GM23338 (cell line): ENCODE measurements at regions not wholly inside any gene's neighbourhood (a gene's known extent, or its start where the extent isn't known, plus 50 kb on each side); places are given as distances from the start of the nearest gene placed in this dataset.

Source experiments
- ATAC-seq: fragments of 200-7000 bp; cut with Tn5 transposase; 3 replicates; pipeline ENCODE4 v1.9.1; 2020
- DNase-seq: peaks from one replicate; pipeline ENCODE4 v3.0.0-alpha.2; 2015; ENCODE audit warnings: low spot score
- H2AFZ ChIP-seq: fragments of 200-600 bp; sonication (generic); 2 replicates; pipeline ENCODE4 v1.8.0; 2016; ENCODE audit warnings: antibody characterized with exemption, mild to moderate bottlenecking, moderate library complexity
- H3F3A ChIP-seq: fragments of 200-600 bp; sonication (generic); replicated peaks from 2 replicates; pipeline ENCODE4 v1.8.0; 2017; ENCODE audit warnings: antibody characterized with exemption, mixed run types, low read depth
- H3K27ac ChIP-seq: fragments of 200-600 bp; sonication (generic); 2 replicates; pipeline ENCODE4 v1.6.1; 2016; ENCODE audit warnings: low read depth
- H3K27me3 ChIP-seq: fragments of 200-600 bp; sonication (generic); 2 replicates; pipeline ENCODE4 v1.8.0; 2016; ENCODE audit warnings: mild to moderate bottlenecking, mixed run types, moderate library complexity; ENCODE audit not compliant: insufficient read depth
- H3K36me3 ChIP-seq: fragments of 200-600 bp; sonication (generic); 2 replicates; pipeline ENCODE4 v1.8.0; 2016; ENCODE audit warnings: mild to moderate bottlenecking; ENCODE audit not compliant: insufficient read depth
- H3K4me1 ChIP-seq: fragments of 200-600 bp; sonication (generic); 2 replicates; pipeline ENCODE4 v1.8.0; 2016; ENCODE audit warnings: mild to moderate bottlenecking, moderate library complexity; ENCODE audit not compliant: insufficient read depth
- H3K4me2 ChIP-seq: fragments of 200-600 bp; sonication (generic); 2 replicates; pipeline ENCODE4 v1.7.1; 2017; ENCODE audit warnings: mixed run types
- H3K4me3 ChIP-seq: fragments of 200-600 bp; sonication (generic); 2 replicates; pipeline ENCODE4 v1.6.1; 2016; ENCODE audit warnings: mixed run types
- H3K79me2 ChIP-seq: fragments of 200-600 bp; sonication (generic); replicated peaks from 2 replicates; pipeline ENCODE4 v1.8.0; 2017; ENCODE audit warnings: mild to moderate bottlenecking; ENCODE audit not compliant: insufficient read depth
- H3K9me2 ChIP-seq: fragments of 200-600 bp; sonication (generic); 2 replicates; pipeline ENCODE4 v1.8.0; 2017; ENCODE audit not compliant: insufficient read depth
- H4K20me1 ChIP-seq: fragments of 200-600 bp; sonication (generic); replicated peaks from 2 replicates; pipeline ENCODE4 v1.8.0; 2017; ENCODE audit warnings: mild to moderate bottlenecking; ENCODE audit not compliant: insufficient read depth
- H3K27ac Mint-ChIP-seq: 2 replicates; pipeline ENCODE4 v1.8.0; 2020; ENCODE audit warnings: inconsistent platforms, mild to moderate bottlenecking, moderate library complexity, mixed read lengths
- H3K27me3 Mint-ChIP-seq: 3 replicates; pipeline ENCODE4 v1.8.0; 2022; ENCODE audit warnings: low read depth, mild to moderate bottlenecking, moderate library complexity, mixed read lengths, inconsistent platforms; ENCODE audit not compliant: insufficient read depth, poor library complexity
- H3K36me3 Mint-ChIP-seq: 3 replicates; pipeline ENCODE4 v1.8.0; 2021; ENCODE audit warnings: low read depth, mild to moderate bottlenecking, inconsistent platforms, moderate library complexity, mixed read lengths
- H3K4me1 Mint-ChIP-seq: 3 replicates; pipeline ENCODE4 v1.8.0; 2020; ENCODE audit warnings: mild to moderate bottlenecking, inconsistent platforms, mixed read lengths
- H3K4me3 Mint-ChIP-seq: 3 replicates; pipeline ENCODE4 v1.8.0; 2021; ENCODE audit warnings: moderate library complexity, mild to moderate bottlenecking, inconsistent platforms, mixed read lengths
- H3K9me3 Mint-ChIP-seq: 3 replicates; pipeline ENCODE4 v1.8.0; 2020; ENCODE audit warnings: moderate library complexity, mild to moderate bottlenecking, inconsistent platforms, mixed read lengths
- CREB1 ChIP-seq: fragments of 250-450 bp; sonication (Bioruptor Pico); IDR thresholded peaks from 2 replicates; pipeline ENCODE4 v1.5.0; 2020; ENCODE audit warnings: low read depth, mild to moderate bottlenecking, moderate library complexity
- EZH2 ChIP-seq: fragments of 200-600 bp; sonication (generic); IDR thresholded peaks from one replicate; pipeline ENCODE4 v1.8.0; 2017; ENCODE audit warnings: antibody characterized with exemption, mild to moderate bottlenecking, low read depth; ENCODE audit not compliant: unreplicated experiment
- JUNB ChIP-seq: IDR thresholded peaks from one replicate; pipeline ENCODE4 v1.6.1; 2016; ENCODE audit warnings: antibody characterized with exemption; ENCODE audit not compliant: unreplicated experiment
- NANOG ChIP-seq: IDR thresholded peaks from 2 replicates; pipeline ENCODE4 v1.6.1; 2016; ENCODE audit warnings: antibody characterized with exemption, borderline replicate concordance
- POLR2AphosphoS5 ChIP-seq: IDR thresholded peaks from 2 replicates; pipeline ENCODE4 v1.6.1; 2016; ENCODE audit warnings: antibody characterized with exemption, low read depth
- STAT1 ChIP-seq: IDR thresholded peaks from one replicate; pipeline ENCODE4 v1.6.1; 2016; ENCODE audit warnings: antibody characterized with exemption; ENCODE audit not compliant: unreplicated experiment
- ZNF114 ChIP-seq: fragments of 250-450 bp; sonication (Bioruptor Pico); IDR thresholded peaks from 2 replicates; pipeline ENCODE4 v1.5.0; 2020; ENCODE audit warnings: mild to moderate bottlenecking, moderate library complexity
- ZNF331 ChIP-seq: fragments of 250-450 bp; sonication (Bioruptor Pico); IDR thresholded peaks from 2 replicates; pipeline ENCODE4 v1.5.0; 2020; ENCODE audit warnings: low read depth, mild to moderate bottlenecking, moderate library complexity
- TF ChIP-seq, protein P1 (sequence below), 2 experiments: fragments of 200-600 bp in 1 of 2; sonication (generic) in 1 of 2; conservative IDR thresholded peaks; 2 replicates each; pipeline versions ENCODE4 v1.5.1 to v1.6.1; 2016 to 2017; ENCODE audit warnings: antibody characterized with exemption in 2 of 2, low read depth in 2 of 2, mild to moderate bottlenecking in 2 of 2, moderate library complexity in 1 of 2
- TF ChIP-seq, protein P2 (sequence below): IDR thresholded peaks from one replicate; pipeline ENCODE4 v1.6.1; 2018; ENCODE audit warnings: antibody characterized with exemption; ENCODE audit not compliant: unreplicated experiment
- TF ChIP-seq, protein P3 (sequence below): IDR thresholded peaks from 2 replicates; pipeline ENCODE4 v1.6.1; 2016; ENCODE audit warnings: antibody characterized with exemption

DNA sequence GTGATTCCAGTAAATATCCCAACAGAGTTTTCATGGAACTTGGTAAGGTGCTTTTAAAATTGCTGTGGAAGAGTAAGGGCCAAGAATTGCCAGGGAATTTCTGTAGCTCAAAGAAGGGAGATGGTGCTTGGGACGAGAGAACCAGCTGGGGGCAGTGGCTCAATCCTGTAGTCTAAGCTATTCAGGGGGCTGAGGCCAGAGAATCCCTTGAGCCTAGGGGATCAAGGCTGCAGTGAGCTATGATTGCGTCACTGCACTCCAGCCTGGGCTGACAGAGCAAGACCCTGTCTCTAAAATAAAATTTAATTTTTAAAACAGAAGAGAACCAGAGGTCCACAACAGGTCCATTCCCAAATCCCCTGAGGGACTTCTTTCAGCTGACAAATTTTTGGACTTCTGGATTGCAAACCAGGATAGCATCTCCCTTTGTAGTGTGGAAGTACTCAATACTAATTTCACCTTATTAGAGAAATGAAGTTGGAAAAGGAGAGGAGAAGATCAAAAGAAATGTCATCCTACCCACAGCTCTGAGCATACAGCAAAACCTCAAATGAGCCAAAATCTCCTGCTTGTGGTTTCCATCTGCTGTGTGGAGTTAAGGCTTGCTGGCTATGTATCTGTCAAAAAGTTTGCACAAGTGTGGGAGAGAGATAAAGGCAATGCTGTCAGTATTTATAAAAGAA is 59.2 kb upstream of the CLPB start:
- no peaks in the 10 kb centered on the region for H4K20me1 ChIP-seq
- no peak overlapping the region for H3K27ac ChIP-seq
- Mint-ChIP-seq H3K4me3 (no peak overlapping the region), H3K27ac (no peak overlapping the region), H3K27me3 (peaks cover 8% of the 10 kb centered on the region), H3K36me3 (no peaks in the 10 kb centered on the region), H3K9me3 (no peaks in the 10 kb centered on the region), H3K4me1 (no peaks in the 10 kb centered on the region)
- peak; percentile 34 for DNase-seq
- no peaks in the 10 kb centered on the region for H3F3A ChIP-seq
- no peaks in the 10 kb centered on the region for H3K36me3 ChIP-seq
- H3K27me3 ChIP-seq: no peaks in the 10 kb centered on the region
- H3K4me3 ChIP-seq: no peak overlapping the region
- no peaks in the 10 kb centered on the region for H3K9me2 ChIP-seq
- no peaks in the 10 kb centered on the region for H3K4me1 ChIP-seq
- H2AFZ ChIP-seq: no peak overlapping the region
- peak; percentile 81 for ATAC-seq
- no peak for TF ChIP-seq EZH2
- TF ChIP-seq ZNF331 (CRISPR knock-in tag): no peak
- TF ChIP-seq, protein P1, sequence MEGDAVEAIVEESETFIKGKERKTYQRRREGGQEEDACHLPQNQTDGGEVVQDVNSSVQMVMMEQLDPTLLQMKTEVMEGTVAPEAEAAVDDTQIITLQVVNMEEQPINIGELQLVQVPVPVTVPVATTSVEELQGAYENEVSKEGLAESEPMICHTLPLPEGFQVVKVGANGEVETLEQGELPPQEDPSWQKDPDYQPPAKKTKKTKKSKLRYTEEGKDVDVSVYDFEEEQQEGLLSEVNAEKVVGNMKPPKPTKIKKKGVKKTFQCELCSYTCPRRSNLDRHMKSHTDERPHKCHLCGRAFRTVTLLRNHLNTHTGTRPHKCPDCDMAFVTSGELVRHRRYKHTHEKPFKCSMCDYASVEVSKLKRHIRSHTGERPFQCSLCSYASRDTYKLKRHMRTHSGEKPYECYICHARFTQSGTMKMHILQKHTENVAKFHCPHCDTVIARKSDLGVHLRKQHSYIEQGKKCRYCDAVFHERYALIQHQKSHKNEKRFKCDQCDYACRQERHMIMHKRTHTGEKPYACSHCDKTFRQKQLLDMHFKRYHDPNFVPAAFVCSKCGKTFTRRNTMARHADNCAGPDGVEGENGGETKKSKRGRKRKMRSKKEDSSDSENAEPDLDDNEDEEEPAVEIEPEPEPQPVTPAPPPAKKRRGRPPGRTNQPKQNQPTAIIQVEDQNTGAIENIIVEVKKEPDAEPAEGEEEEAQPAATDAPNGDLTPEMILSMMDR (conservative IDR thresholded peaks at IDR 0.05; ENCODE audit: low read depth in 2 of 2): peak; percentile 15 to 46; a peak in 2 of 4 replicates
- TF ChIP-seq, protein P2, sequence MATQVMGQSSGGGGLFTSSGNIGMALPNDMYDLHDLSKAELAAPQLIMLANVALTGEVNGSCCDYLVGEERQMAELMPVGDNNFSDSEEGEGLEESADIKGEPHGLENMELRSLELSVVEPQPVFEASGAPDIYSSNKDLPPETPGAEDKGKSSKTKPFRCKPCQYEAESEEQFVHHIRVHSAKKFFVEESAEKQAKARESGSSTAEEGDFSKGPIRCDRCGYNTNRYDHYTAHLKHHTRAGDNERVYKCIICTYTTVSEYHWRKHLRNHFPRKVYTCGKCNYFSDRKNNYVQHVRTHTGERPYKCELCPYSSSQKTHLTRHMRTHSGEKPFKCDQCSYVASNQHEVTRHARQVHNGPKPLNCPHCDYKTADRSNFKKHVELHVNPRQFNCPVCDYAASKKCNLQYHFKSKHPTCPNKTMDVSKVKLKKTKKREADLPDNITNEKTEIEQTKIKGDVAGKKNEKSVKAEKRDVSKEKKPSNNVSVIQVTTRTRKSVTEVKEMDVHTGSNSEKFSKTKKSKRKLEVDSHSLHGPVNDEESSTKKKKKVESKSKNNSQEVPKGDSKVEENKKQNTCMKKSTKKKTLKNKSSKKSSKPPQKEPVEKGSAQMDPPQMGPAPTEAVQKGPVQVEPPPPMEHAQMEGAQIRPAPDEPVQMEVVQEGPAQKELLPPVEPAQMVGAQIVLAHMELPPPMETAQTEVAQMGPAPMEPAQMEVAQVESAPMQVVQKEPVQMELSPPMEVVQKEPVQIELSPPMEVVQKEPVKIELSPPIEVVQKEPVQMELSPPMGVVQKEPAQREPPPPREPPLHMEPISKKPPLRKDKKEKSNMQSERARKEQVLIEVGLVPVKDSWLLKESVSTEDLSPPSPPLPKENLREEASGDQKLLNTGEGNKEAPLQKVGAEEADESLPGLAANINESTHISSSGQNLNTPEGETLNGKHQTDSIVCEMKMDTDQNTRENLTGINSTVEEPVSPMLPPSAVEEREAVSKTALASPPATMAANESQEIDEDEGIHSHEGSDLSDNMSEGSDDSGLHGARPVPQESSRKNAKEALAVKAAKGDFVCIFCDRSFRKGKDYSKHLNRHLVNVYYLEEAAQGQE: no peak
- no peak for TF ChIP-seq JUNB
- no peaks in the 10 kb centered on the region for H3K79me2 ChIP-seq
- no peak overlapping the region for H3K4me2 ChIP-seq

DNA sequence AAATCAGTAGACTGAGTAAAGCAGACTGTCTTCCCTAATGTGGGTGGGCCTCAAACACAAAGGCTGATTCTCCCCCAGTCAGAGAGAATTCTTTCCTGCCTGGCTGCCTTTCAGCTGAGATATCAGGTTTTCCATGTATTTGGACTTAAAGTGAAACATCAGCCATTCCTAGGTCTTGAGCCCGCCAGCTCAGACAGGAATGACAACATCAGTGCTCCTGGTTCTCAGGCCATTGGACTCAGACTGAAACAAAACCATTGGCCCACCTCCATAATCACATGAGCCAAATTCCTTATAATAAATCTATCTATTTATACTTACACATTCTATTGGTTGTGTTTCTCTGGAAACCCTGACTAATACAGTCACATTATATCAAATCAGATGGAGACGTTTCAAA is 56.7 kb upstream of the CLPB start:
- no peaks in the 10 kb centered on the region for H3K27me3 ChIP-seq
- peaks cover 6% of the 10 kb centered on the region for H3K27me3 Mint-ChIP-seq
- no peaks in the 10 kb centered on the region for H3K4me1 Mint-ChIP-seq
- H3K36me3 ChIP-seq: no peaks in the 10 kb centered on the region
- H3K79me2 ChIP-seq: no peaks in the 10 kb centered on the region
- no peak overlapping the region for H3K4me3 ChIP-seq
- no peaks in the 10 kb centered on the region for H3F3A ChIP-seq
- no peaks in the 10 kb centered on the region for H3K36me3 Mint-ChIP-seq
- H2AFZ ChIP-seq: no peak overlapping the region
- no peaks in the 10 kb centered on the region for H3K4me1 ChIP-seq
- no peak for DNase-seq
- H3K4me3 Mint-ChIP-seq: no peak overlapping the region
- no peak overlapping the region for H3K27ac Mint-ChIP-seq
- no peak overlapping the region for H3K27ac ChIP-seq
- H3K9me2 ChIP-seq: no peaks in the 10 kb centered on the region
- H4K20me1 ChIP-seq: no peaks in the 10 kb centered on the region
- H3K9me3 Mint-ChIP-seq: no peaks in the 10 kb centered on the region
- ATAC-seq: no peak
- H3K4me2 ChIP-seq: no peak overlapping the region
- TF ChIP-seq NANOG: no peak
- TF ChIP-seq, protein P3, sequence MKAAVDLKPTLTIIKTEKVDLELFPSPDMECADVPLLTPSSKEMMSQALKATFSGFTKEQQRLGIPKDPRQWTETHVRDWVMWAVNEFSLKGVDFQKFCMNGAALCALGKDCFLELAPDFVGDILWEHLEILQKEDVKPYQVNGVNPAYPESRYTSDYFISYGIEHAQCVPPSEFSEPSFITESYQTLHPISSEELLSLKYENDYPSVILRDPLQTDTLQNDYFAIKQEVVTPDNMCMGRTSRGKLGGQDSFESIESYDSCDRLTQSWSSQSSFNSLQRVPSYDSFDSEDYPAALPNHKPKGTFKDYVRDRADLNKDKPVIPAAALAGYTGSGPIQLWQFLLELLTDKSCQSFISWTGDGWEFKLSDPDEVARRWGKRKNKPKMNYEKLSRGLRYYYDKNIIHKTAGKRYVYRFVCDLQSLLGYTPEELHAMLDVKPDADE: no peak
- no peak for TF ChIP-seq ZNF331 (CRISPR knock-in tag)
- TF ChIP-seq STAT1: no peak
- no peak for TF ChIP-seq POLR2AphosphoS5
- no peak for TF ChIP-seq JUNB
- TF ChIP-seq ZNF114: no peak
- no peak for TF ChIP-seq CREB1 (CRISPR knock-in tag)
- TF ChIP-seq, protein P2: no peak
